HEK293 (cell line): ENCODE measurements at regions not wholly inside any gene's neighbourhood (a gene's known extent, or its start where the extent isn't known, plus 50 kb on each side); places are given as distances from the start of the nearest gene placed in this dataset.

Experiments used
- CTCF ChIA-PET: fragments of 350-600 bp; formaldehyde crosslinking; extraction: SDS; loops from one replicate; lab custom pipeline; 2021; ENCODE audit warnings: antibody characterized with exemption; lab: Yijun Ruan, JAX
- POLR2A ChIA-PET: fragments of 300-600 bp; formaldehyde crosslinking; extraction: SDS; loops from one replicate; lab custom pipeline; 2020; ENCODE audit warnings: antibody characterized with exemption, inconsistent platforms; lab: Yijun Ruan, JAX
- H3K27ac ChIP-seq: fragments of 200-500 bp; sonication (Bioruptor generic); 2 replicates; pipeline ENCODE4 v1.5.1; 2014; ENCODE audit warnings: low read depth, low read length, control low read depth, inconsistent platforms; ENCODE audit errors: extremely low read depth
- H3K36me3 ChIP-seq, 2 experiments: fragments of 200-500 bp in 1 of 2; sonication (Bioruptor generic) in 1 of 2; 1 replicate in 1 of 2; 2 replicates in 1 of 2; pipeline ENCODE4 v1.5.1; 2014 to 2017; ENCODE audit warnings: inconsistent platforms in 2 of 2, low read length in 2 of 2; ENCODE audit not compliant: control insufficient read depth in 2 of 2, insufficient read depth in 1 of 2
- H3K4me1 ChIP-seq: fragments of 200-500 bp; sonication (Bioruptor generic); 2 replicates; pipeline ENCODE4 v1.5.1; 2014; ENCODE audit warnings: mild to moderate bottlenecking, low read length, inconsistent platforms; ENCODE audit not compliant: control insufficient read depth, insufficient read depth
- H3K4me3 ChIP-seq: 2 replicates; pipeline ENCODE4 v1.5.1; 2011; ENCODE audit warnings: low read depth, mild to moderate bottlenecking, control low read depth, low read length, moderate library complexity
- H3K9me3 ChIP-seq: fragments of 200-500 bp; sonication (Bioruptor generic); 2 replicates; pipeline ENCODE4 v1.5.1; 2014; ENCODE audit warnings: low read depth, low read length, inconsistent platforms; ENCODE audit not compliant: control insufficient read depth, insufficient read depth
- ATF2 ChIP-seq: fragments of 450-650 bp; formaldehyde crosslinking; IDR thresholded peaks from 2 replicates; pipeline ENCODE4 v1.5.1; 2016; ENCODE audit warnings: missing biosample characterization, missing genetic modification characterization, low read depth
- KLF9 ChIP-seq: fragments of 450-650 bp; formaldehyde crosslinking; IDR thresholded peaks from 2 replicates; pipeline ENCODE4 v1.5.1; 2016; ENCODE audit warnings: missing biosample characterization, missing genetic modification characterization, low read depth
- SETDB1 ChIP-seq: IDR thresholded peaks from one replicate; pipeline ENCODE4 v1.6.1; 2017; ENCODE audit warnings: mild to moderate bottlenecking, low read length, moderate library complexity, mixed read lengths; ENCODE audit not compliant: insufficient read length
- SP7 ChIP-seq: fragments of 450-650 bp; formaldehyde crosslinking; IDR thresholded peaks from 2 replicates; pipeline ENCODE4 v1.5.1; 2016; ENCODE audit warnings: missing biosample characterization, missing genetic modification characterization
- ZFP41 ChIP-seq: fragments of 450-650 bp; formaldehyde crosslinking; IDR thresholded peaks from 2 replicates; pipeline ENCODE4 v1.5.1; 2016; ENCODE audit warnings: missing biosample characterization, missing genetic modification characterization, borderline replicate concordance
- ZNF148 ChIP-seq: fragments of 450-650 bp; formaldehyde crosslinking; IDR thresholded peaks from 2 replicates; pipeline ENCODE4 v1.5.0; 2017; ENCODE audit warnings: missing biosample characterization, missing genetic modification characterization, borderline replicate concordance
- ZNF2 ChIP-seq: fragments of 450-650 bp; formaldehyde crosslinking; IDR thresholded peaks from 2 replicates; pipeline ENCODE4 v1.5.1; 2016; ENCODE audit warnings: missing biosample characterization, missing genetic modification characterization
- ZNF202 ChIP-seq: fragments of 450-650 bp; formaldehyde crosslinking; IDR thresholded peaks from 2 replicates; pipeline ENCODE4 v1.5.1; 2016; ENCODE audit warnings: missing biosample characterization, missing genetic modification characterization, borderline replicate concordance
- ZNF26 ChIP-seq: fragments of 450-650 bp; formaldehyde crosslinking; IDR thresholded peaks from 2 replicates; pipeline ENCODE4 v1.5.1; 2016; ENCODE audit warnings: missing biosample characterization, missing genetic modification characterization
- ZNF266 ChIP-seq: fragments of 450-650 bp; formaldehyde crosslinking; IDR thresholded peaks from 2 replicates; pipeline ENCODE4 v1.5.1; 2016; ENCODE audit warnings: missing biosample characterization, missing genetic modification characterization, low read depth
- ZNF404 ChIP-seq: fragments of 450-650 bp; formaldehyde crosslinking; IDR thresholded peaks from 2 replicates; pipeline ENCODE4 v1.5.1; 2017; ENCODE audit warnings: missing biosample characterization, missing genetic modification characterization
- ZNF449 ChIP-seq: fragments of 450-650 bp; formaldehyde crosslinking; IDR thresholded peaks from 2 replicates; pipeline ENCODE4 v1.5.1; 2017; ENCODE audit warnings: missing biosample characterization, mild to moderate bottlenecking, missing genetic modification characterization, moderate library complexity
- ZNF473 ChIP-seq: fragments of 450-650 bp; formaldehyde crosslinking; IDR thresholded peaks from 2 replicates; pipeline ENCODE4 v1.5.1; 2017; ENCODE audit warnings: missing biosample characterization, missing genetic modification characterization
- ZNF48 ChIP-seq: fragments of 450-650 bp; formaldehyde crosslinking; IDR thresholded peaks from 2 replicates; pipeline ENCODE4 v1.5.1; 2016; ENCODE audit warnings: missing biosample characterization, missing genetic modification characterization
- ZNF580 ChIP-seq: fragments of 450-650 bp; formaldehyde crosslinking; IDR thresholded peaks from 2 replicates; pipeline ENCODE4 v1.5.1; 2016; ENCODE audit warnings: missing biosample characterization, missing genetic modification characterization
- ZNF624 ChIP-seq: fragments of 450-650 bp; formaldehyde crosslinking; IDR thresholded peaks from 2 replicates; pipeline ENCODE4 v1.5.1; 2017; ENCODE audit warnings: missing biosample characterization, missing genetic modification characterization
- ZNF626 ChIP-seq: fragments of 450-650 bp; sonication (Bioruptor Pico); formaldehyde crosslinking; IDR thresholded peaks from 2 replicates; pipeline ENCODE4 v1.5.1; 2018; ENCODE audit warnings: missing biosample characterization, missing genetic modification characterization, inconsistent platforms
- ZNF776 ChIP-seq: fragments of 450-650 bp; formaldehyde crosslinking; IDR thresholded peaks from 2 replicates; pipeline ENCODE4 v1.5.0; 2017; ENCODE audit warnings: missing biosample characterization, missing genetic modification characterization, borderline replicate concordance
- ZSCAN4 ChIP-seq: fragments of 450-650 bp; formaldehyde crosslinking; IDR thresholded peaks from 2 replicates; pipeline ENCODE4 v1.5.1; 2017; ENCODE audit warnings: missing biosample characterization, missing genetic modification characterization
- TF ChIP-seq, protein P1 (sequence below): fragments of 450-650 bp; formaldehyde crosslinking; IDR thresholded peaks from 2 replicates; pipeline ENCODE4 v1.5.1; 2016; ENCODE audit warnings: missing biosample characterization, missing genetic modification characterization
- TF ChIP-seq, protein P2 (sequence below): fragments of 450-650 bp; formaldehyde crosslinking; IDR thresholded peaks from 2 replicates; pipeline ENCODE4 v1.5.1; 2016; ENCODE audit warnings: missing biosample characterization, missing genetic modification characterization

GRCh38 chr18:72089432-72089831 is 454.7 kb downstream of the CBLN2 start:
- H3K36me3 ChIP-seq, result no peaks in the 10 kb centered on the region
- H3K9me3 ChIP-seq, result no peaks in the 10 kb centered on the region
- ChIA-PET POLR2A (no interaction called here), CTCF (interaction anchor here (0.5 to 0.7 kb wide), 2 partner anchors 92 to 548 kb away, joined by 3 read pairs; no protein-coding TSS in a partner anchor)
- TF ChIP-seq ATF2, result no peak
- TF ChIP-seq ZNF580 (tag by site-specific recombination), result no peak
- TF ChIP-seq ZNF202 (tag by site-specific recombination), result no peak
- TF ChIP-seq, protein P1, sequence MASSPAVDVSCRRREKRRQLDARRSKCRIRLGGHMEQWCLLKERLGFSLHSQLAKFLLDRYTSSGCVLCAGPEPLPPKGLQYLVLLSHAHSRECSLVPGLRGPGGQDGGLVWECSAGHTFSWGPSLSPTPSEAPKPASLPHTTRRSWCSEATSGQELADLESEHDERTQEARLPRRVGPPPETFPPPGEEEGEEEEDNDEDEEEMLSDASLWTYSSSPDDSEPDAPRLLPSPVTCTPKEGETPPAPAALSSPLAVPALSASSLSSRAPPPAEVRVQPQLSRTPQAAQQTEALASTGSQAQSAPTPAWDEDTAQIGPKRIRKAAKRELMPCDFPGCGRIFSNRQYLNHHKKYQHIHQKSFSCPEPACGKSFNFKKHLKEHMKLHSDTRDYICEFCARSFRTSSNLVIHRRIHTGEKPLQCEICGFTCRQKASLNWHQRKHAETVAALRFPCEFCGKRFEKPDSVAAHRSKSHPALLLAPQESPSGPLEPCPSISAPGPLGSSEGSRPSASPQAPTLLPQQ (tag by site-specific recombination), result no peak
- no peak for TF ChIP-seq ZNF2 (tag by site-specific recombination)
- no peak for TF ChIP-seq ZNF148 (tag by site-specific recombination)
- TF ChIP-seq ZNF404 (tag by site-specific recombination), result no peak
- no peak for TF ChIP-seq ZNF266 (tag by site-specific recombination)
- no peak for TF ChIP-seq KLF9 (tag by site-specific recombination)
- no peak overlapping the region for H3K27ac ChIP-seq
- no peaks in the 10 kb centered on the region for H3K4me1 ChIP-seq
- no peak overlapping the region for H3K4me3 ChIP-seq

- H3K9me3 ChIP-seq, result no peaks in the 10 kb centered on the region
- H3K36me3 ChIP-seq, result no peaks in the 10 kb centered on the region
- H3K4me1 ChIP-seq, result no peaks in the 10 kb centered on the region
- no peak overlapping the region for H3K4me3 ChIP-seq
- TF ChIP-seq ZFP41 (tag by site-specific recombination), result no peak
- ChIA-PET CTCF (interaction anchor here (0.7 to 1.2 kb wide), 2 partner anchors 14 to 127 kb away, joined by 3 read pairs; no protein-coding TSS in a partner anchor), POLR2A (no interaction called here)
- no peak overlapping the region for H3K27ac ChIP-seq
Observed at GRCh38 chr18:72086421-72086820, 457.7 kb downstream of the CBLN2 start.

- no peaks in the 10 kb centered on the region for H3K4me1 ChIP-seq
- H3K4me3 ChIP-seq, result no peak overlapping the region
- no peak overlapping the region for H3K27ac ChIP-seq
- H3K36me3 ChIP-seq, result no peaks in the 10 kb centered on the region
- POLR2A ChIA-PET, result no interaction called here
- no peaks in the 10 kb centered on the region for H3K9me3 ChIP-seq
- CTCF ChIA-PET, result no interaction called here
- TF ChIP-seq ZNF776 (no peak), ZNF624 (tag by site-specific recombination) (no peak), ZNF626 (no peak), SP7 (no peak), ZNF48 (tag by site-specific recombination) (no peak), SETDB1 (no peak), ZSCAN4 (tag by site-specific recombination) (no peak), ZNF473 (tag by site-specific recombination) (no peak), ZNF26 (tag by site-specific recombination) (no peak), ZNF449 (tag by site-specific recombination) (no peak)
- TF ChIP-seq, protein P2, sequence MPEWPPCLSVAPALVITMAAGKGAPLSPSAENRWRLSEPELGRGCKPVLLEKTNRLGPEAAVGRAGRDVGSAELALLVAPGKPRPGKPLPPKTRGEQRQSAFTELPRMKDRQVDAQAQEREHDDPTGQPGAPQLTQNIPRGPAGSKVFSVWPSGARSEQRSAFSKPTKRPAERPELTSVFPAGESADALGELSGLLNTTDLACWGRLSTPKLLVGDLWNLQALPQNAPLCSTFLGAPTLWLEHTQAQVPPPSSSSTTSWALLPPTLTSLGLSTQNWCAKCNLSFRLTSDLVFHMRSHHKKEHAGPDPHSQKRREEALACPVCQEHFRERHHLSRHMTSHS (tag by site-specific recombination), result no peak
Observed at GRCh38 chr18:72075040-72075439, 469.1 kb downstream of the CBLN2 start.
